A673 (cell line): ENCODE measurements at regions not wholly inside any gene's neighbourhood (a gene's known extent, or its start where the extent isn't known, plus 50 kb on each side); places are given as distances from the start of the nearest gene placed in this dataset.

Experiments
- CTCF ChIP-seq: fragments of 300-800, 200-600 bp; sonication (generic); conservative IDR thresholded peaks from 2 replicates; pipeline ENCODE4 v1.5.1; 2017; ENCODE audit warnings: low read depth, mild to moderate bottlenecking, antibody characterized with exemption, low read length, moderate library complexity, mixed read lengths
- EZH2 ChIP-seq: fragments of 200-600 bp; sonication (generic); IDR thresholded peaks from 2 replicates; pipeline ENCODE4 v1.6.1; 2017; ENCODE audit warnings: borderline replicate concordance, low read depth, mild to moderate bottlenecking, mixed read lengths, antibody characterized with exemption, low read length; ENCODE audit not compliant: poor library complexity, severe bottlenecking

- TF ChIP-seq CTCF: no peak
- TF ChIP-seq EZH2: no peak
Measured at GRCh38 chr5:162637481-162637880, 569.9 kb downstream of the GABRG2 start.
